Anterior cingulate cortex (tissue), 58 donors: ENCODE measurements at regions not wholly inside any gene's neighbourhood (a gene's known extent, or its start where the extent isn't known, plus 50 kb on each side); places are given as distances from the start of the nearest gene placed in this dataset.

Experiments used
- DNase-seq, 58 donors: peaks; one replicate each; lab custom pipeline; 2025; lab: John Stamatoyannopoulos, UW

GRCh38 chrX:40285876-40286275 lies 188.1 kb upstream of the BCOR start:
- DNase-seq = no peak

- DNase-seq = no peak
These were observed 187.1 kb upstream of the BCOR start for GRCh38 chrX:40284852-40285251.

GRCh38 chrX:40283981-40284380 lies 186.2 kb upstream of the BCOR start:
- DNase-seq = no peak

- no peak for DNase-seq
These were observed 185.3 kb upstream of the BCOR start for GRCh38 chrX:40282946-40283660.

GRCh38 chrX:40282348-40282747 lies 184.6 kb upstream of the BCOR start:
- no peak for DNase-seq

- DNase-seq = no peak
These were observed 183.7 kb upstream of the BCOR start for GRCh38 chrX:40281336-40282005.

- no peak for DNase-seq
These were observed 182.0 kb upstream of the BCOR start for GRCh38 chrX:40279762-40280161.

GRCh38 chrX:40279091-40279430 lies 181.3 kb upstream of the BCOR start:
- no peak for DNase-seq

GRCh38 chrX:40278340-40279090 lies 180.8 kb upstream of the BCOR start:
- DNase-seq = no peak

- DNase-seq = no peak
These were observed 179.9 kb upstream of the BCOR start for GRCh38 chrX:40277672-40278071.

- DNase-seq = peak in 33 of 58 donors; percentile 0 to 41 (median 6)
These were observed 175.7 kb upstream of the BCOR start for GRCh38 chrX:40273356-40274050.

GRCh38 chrX:40272776-40273175 lies 175.0 kb upstream of the BCOR start:
- no peak for DNase-seq

- DNase-seq = no peak
These were observed 174.4 kb upstream of the BCOR start for GRCh38 chrX:40272141-40272540.

- no peak for DNase-seq
These were observed 170.4 kb upstream of the BCOR start for GRCh38 chrX:40268188-40268520.

GRCh38 chrX:40267334-40268187 lies 169.8 kb upstream of the BCOR start:
- DNase-seq = peak in 20 of 58 donors; percentile 3 to 52 (median 16)

GRCh38 chrX:40266490-40267333 lies 169.0 kb upstream of the BCOR start:
- peak in 55 of 58 donors; percentile 1 to 59 (median 32) for DNase-seq

- DNase-seq = no peak
These were observed 168.2 kb upstream of the BCOR start for GRCh38 chrX:40265936-40266335.

GRCh38 chrX:40263014-40263560 lies 165.3 kb upstream of the BCOR start:
- DNase-seq = no peak
